H1 (cell line): ENCODE measurements at regions not wholly inside any gene's neighbourhood (a gene's known extent, or its start where the extent isn't known, plus 50 kb on each side); places are given as distances from the start of the nearest gene placed in this dataset.

Experiments
- CTCF ChIA-PET: fragments of 300-600 bp; sonication (Branson Sonifier 250); formaldehyde crosslinking; loops from one replicate; lab custom pipeline; 2021; ENCODE audit not compliant: partially characterized antibody; lab: Charles Lee
- POLR2A ChIA-PET: fragments of 300-600 bp; sonication (Branson Sonifier 250); formaldehyde crosslinking; loops from one replicate; lab custom pipeline; 2021; ENCODE audit warnings: inconsistent platforms; ENCODE audit not compliant: partially characterized antibody; lab: Charles Lee
- DNase-seq, 2 experiments: peaks; one replicate each; pipeline versions ENCODE4 v3.0.0 to v3.0.0-alpha.2; 2010 to 2022; ENCODE audit warnings: low spot score in 2 of 2, low read depth in 1 of 2, mixed read lengths in 1 of 2
- FAIRE-seq: peaks from 2 replicates; lab custom pipeline; 2011; peaks lifted over from hg19 to GRCh38; lab: Jason Lieb, UNC
- H2AFZ ChIP-seq: 2 replicates; pipeline ENCODE4 v1.8.1; 2012; ENCODE audit warnings: low read length, inconsistent platforms
- H2AK5ac ChIP-seq: 2 replicates; pipeline ENCODE4 v1.6.1; 2013; ENCODE audit warnings: low read depth, low read length
- H2BK120ac ChIP-seq: replicated peaks from 2 replicates; pipeline ENCODE3; 2013; ENCODE audit warnings: low read depth, low read length, inconsistent platforms
- H2BK12ac ChIP-seq: 2 replicates; pipeline ENCODE4 v1.6.1; 2013; ENCODE audit warnings: low read depth, low read length
- H2BK15ac ChIP-seq: 2 replicates; pipeline ENCODE4 v1.6.1; 2013; ENCODE audit warnings: low read length
- H2BK20ac ChIP-seq: 2 replicates; pipeline ENCODE4 v1.6.1; 2013; ENCODE audit warnings: low read length
- H2BK5ac ChIP-seq: 2 replicates; pipeline ENCODE4 v1.6.1; 2013; ENCODE audit warnings: low read depth, low read length
- H3K14ac ChIP-seq: 2 replicates; pipeline ENCODE4 v1.6.1; 2013; ENCODE audit warnings: inconsistent platforms; ENCODE audit not compliant: insufficient read length
- H3K18ac ChIP-seq: 2 replicates; pipeline ENCODE4 v1.6.1; 2013; ENCODE audit warnings: low read length; ENCODE audit errors: extremely low read depth
- H3K23ac ChIP-seq: 2 replicates; pipeline ENCODE4 v1.6.1; 2013; ENCODE audit warnings: inconsistent platforms; ENCODE audit not compliant: insufficient read length
- H3K23me2 ChIP-seq: 2 replicates; pipeline ENCODE4 v1.6.1; 2013; ENCODE audit warnings: low read depth, low read length
- H3K27ac ChIP-seq: 2 replicates; pipeline ENCODE4 v1.6.1; 2011; ENCODE audit warnings: low read depth, low read length, inconsistent platforms
- H3K27me3 ChIP-seq, 4 experiments: replicated peaks in 1 of 4; 1 replicate in 1 of 4; 2 replicates in 3 of 4; pipeline versions ENCODE4 v1.6.1 to v1.8.1; 2011 to 2013; ENCODE audit warnings: low read length in 3 of 4, mild to moderate bottlenecking in 3 of 4, inconsistent platforms in 2 of 4, mixed read lengths in 2 of 4, moderate library complexity in 1 of 4; ENCODE audit not compliant: control insufficient read depth in 3 of 4, insufficient read depth in 3 of 4; ENCODE audit errors: extremely low read depth in 1 of 4
- H3K36me3 ChIP-seq, 4 experiments: 2 replicates each; pipeline versions ENCODE4 v1.6.1 to v1.8.1; 2011 to 2013; ENCODE audit warnings: mild to moderate bottlenecking in 4 of 4, low read length in 3 of 4, moderate library complexity in 2 of 4, control low read depth in 1 of 4, inconsistent platforms in 1 of 4; ENCODE audit not compliant: insufficient read depth in 4 of 4, control insufficient read depth in 2 of 4
- H3K4ac ChIP-seq: replicated peaks from 2 replicates; pipeline ENCODE3; 2013; ENCODE audit warnings: low read length, low read depth, mixed read lengths, inconsistent platforms; ENCODE audit not compliant: insufficient read length
- H3K4me1 ChIP-seq, 4 experiments: replicated peaks in 1 of 4; 1 replicate in 1 of 4; 2 replicates in 3 of 4; pipeline versions ENCODE4 v1.6.1 to v1.8.1; 2011 to 2013; ENCODE audit warnings: low read length in 3 of 4, inconsistent platforms in 2 of 4, mixed read lengths in 1 of 4; ENCODE audit not compliant: insufficient read depth in 4 of 4, control insufficient read depth in 3 of 4
- H3K4me2 ChIP-seq, 2 experiments: 2 replicates each; pipeline versions ENCODE4 v1.6.1 to v1.8.1; 2011 to 2013; ENCODE audit warnings: low read depth in 2 of 2, low read length in 2 of 2, control low read depth in 1 of 2, inconsistent platforms in 1 of 2, mild to moderate bottlenecking in 1 of 2; ENCODE audit not compliant: insufficient read depth in 1 of 2
- H3K4me3 ChIP-seq, 4 experiments: fragments of 200-600, 300-600 bp in 1 of 4; sonication (generic), shearing (Covaris generic), sonication (Bioruptor Twin) in 1 of 4; 2 replicates each; pipeline versions ENCODE4 v1.5.1 to v1.8.1; 2011 to 2016; ENCODE audit warnings: low read length in 4 of 4, low read depth in 3 of 4, control low read depth in 2 of 4, inconsistent platforms in 2 of 4, mild to moderate bottlenecking in 2 of 4, mixed read lengths in 1 of 4, moderate library complexity in 1 of 4; ENCODE audit not compliant: insufficient read depth in 2 of 4; ENCODE audit errors: extremely low read depth in 1 of 4
- H3K56ac ChIP-seq: replicated peaks from 2 replicates; pipeline ENCODE3; 2013; ENCODE audit warnings: low read depth, mild to moderate bottlenecking, mixed read lengths, low read length, inconsistent platforms; ENCODE audit not compliant: insufficient read length
- H3K79me1 ChIP-seq: 2 replicates; pipeline ENCODE4 v1.6.1; 2013; ENCODE audit warnings: low read depth, low read length, control low read depth
- H3K79me2 ChIP-seq, 2 experiments: 2 replicates each; pipeline versions ENCODE4 v1.6.1 to v1.8.1; 2012 to 2013; ENCODE audit warnings: low read length in 2 of 2, mild to moderate bottlenecking in 2 of 2, inconsistent platforms in 1 of 2; ENCODE audit not compliant: insufficient read depth in 2 of 2, control insufficient read depth in 1 of 2
- H3K9ac ChIP-seq, 4 experiments: replicated peaks in 1 of 4; 1 replicate in 1 of 4; 2 replicates in 3 of 4; pipeline versions ENCODE4 v1.6.1 to v1.8.1; 2011 to 2013; ENCODE audit warnings: low read depth in 3 of 4, low read length in 3 of 4, control low read depth in 2 of 4, mild to moderate bottlenecking in 2 of 4, moderate library complexity in 2 of 4, inconsistent platforms in 1 of 4; ENCODE audit errors: extremely low read depth in 1 of 4
- H3K9me3 ChIP-seq, 2 experiments: 2 replicates each; pipeline versions ENCODE4 v1.6.1 to v1.8.1; 2012 to 2013; ENCODE audit warnings: mild to moderate bottlenecking in 2 of 2, moderate library complexity in 2 of 2, control low read depth in 1 of 2, inconsistent platforms in 1 of 2, low read depth in 1 of 2, low read length in 1 of 2, mixed read lengths in 1 of 2; ENCODE audit not compliant: insufficient read depth in 2 of 2
- H4K20me1 ChIP-seq, 2 experiments: replicated peaks in 1 of 2; 2 replicates each; pipeline versions ENCODE3 to v1.8.1; 2011 to 2013; ENCODE audit warnings: inconsistent platforms in 2 of 2, low read length in 2 of 2, mild to moderate bottlenecking in 1 of 2; ENCODE audit not compliant: insufficient read depth in 2 of 2, control insufficient read depth in 1 of 2
- H4K5ac ChIP-seq: 2 replicates; pipeline ENCODE4 v1.6.1; 2013; ENCODE audit warnings: low read length, low read depth, mixed read lengths, inconsistent platforms; ENCODE audit not compliant: insufficient read length
- H4K8ac ChIP-seq: 2 replicates; pipeline ENCODE4 v1.8.0; 2013; ENCODE audit warnings: mild to moderate bottlenecking, moderate library complexity, low read length, inconsistent platforms; ENCODE audit not compliant: insufficient read depth; ENCODE audit errors: extremely low read depth
- H4K91ac ChIP-seq: replicated peaks from 2 replicates; pipeline ENCODE3; 2013; ENCODE audit warnings: low read length, mixed read lengths, inconsistent platforms; ENCODE audit not compliant: insufficient read length
- POU5F1 ChIP-seq: IDR thresholded peaks from 2 replicates; pipeline ENCODE4 v1.6.1; 2011; ENCODE audit warnings: low read depth, mild to moderate bottlenecking, low read length, moderate library complexity
- TAF1 ChIP-seq: IDR thresholded peaks from 2 replicates; pipeline ENCODE4 v1.6.1; 2011; ENCODE audit warnings: mild to moderate bottlenecking, low read depth, low read length

DNA sequence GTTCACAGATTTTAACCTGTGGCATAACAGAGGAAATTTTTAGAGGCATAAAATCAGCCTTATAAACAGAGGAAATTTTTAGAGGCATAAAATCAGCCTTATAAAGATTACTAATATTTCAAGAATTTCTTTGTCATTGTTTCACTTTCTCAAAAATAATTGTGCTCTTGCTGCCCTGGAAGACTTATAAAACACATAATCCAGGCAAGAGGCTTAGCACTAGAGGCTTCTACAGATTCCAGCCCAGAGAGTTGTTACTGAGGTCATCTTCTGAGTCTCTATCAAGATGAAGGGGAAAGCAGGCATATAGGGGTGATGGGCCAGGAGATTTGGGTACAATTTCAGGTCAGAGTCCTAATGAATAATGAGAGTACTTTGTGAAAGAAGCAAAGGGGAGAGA lies 85.7 kb downstream of the RFPL4B start:
- no peak overlapping the region for H2AK5ac ChIP-seq
- H3K14ac ChIP-seq = no peak overlapping the region
- H3K79me1 ChIP-seq = no peaks in the 10 kb centered on the region
- H2AFZ ChIP-seq = no peak overlapping the region
- no peak overlapping the region for H3K4me3 ChIP-seq
- H3K36me3 ChIP-seq = no peaks in the 10 kb centered on the region
- POLR2A ChIA-PET = no interaction called here
- H3K79me2 ChIP-seq = no peaks in the 10 kb centered on the region
- H3K27ac ChIP-seq = no peak overlapping the region
- H3K4me1 ChIP-seq = peaks cover 0 to 3% (median 0%) of the 10 kb centered on the region in 4 experiments; a peak in 1 of 7 replicates
- no peak overlapping the region for H4K5ac ChIP-seq
- H4K8ac ChIP-seq = no peak overlapping the region
- CTCF ChIA-PET = no interaction called here
- DNase-seq (no peak), FAIRE-seq (no peak)
- no peak overlapping the region for H4K91ac ChIP-seq
- no peaks in the 10 kb centered on the region for H3K9me3 ChIP-seq
- H2BK20ac ChIP-seq = no peak overlapping the region
- H3K56ac ChIP-seq = no peak overlapping the region
- H3K23ac ChIP-seq = no peak overlapping the region
- H2BK120ac ChIP-seq = no peak overlapping the region
- no peaks in the 10 kb centered on the region for H3K23me2 ChIP-seq
- no peak overlapping the region for H2BK15ac ChIP-seq
- H3K27me3 ChIP-seq = no peaks in the 10 kb centered on the region
- no peak overlapping the region for H3K9ac ChIP-seq
- H3K18ac ChIP-seq = no peak overlapping the region
- H4K20me1 ChIP-seq = no peaks in the 10 kb centered on the region
- H3K4ac ChIP-seq = no peak overlapping the region
- no peak overlapping the region for H2BK12ac ChIP-seq
- no peak overlapping the region for H3K4me2 ChIP-seq
- no peak overlapping the region for H2BK5ac ChIP-seq
- TF ChIP-seq TAF1 (no peak), POU5F1 (no peak)
